ENCODE measurements at regions not wholly inside any gene's neighbourhood (a gene's known extent, or its start where the extent isn't known, plus 50 kb on each side); places are given as distances from the start of the nearest gene placed in this dataset.
"Not testable (repeated sequence)": the region's sequence is repeated elsewhere in the genome, so short reads cannot be mapped to it uniquely, and the experiment has no call there.

GRCh38 chr4:137949746-137950145 lies 292.4 kb downstream of the SLC7A11 start:
- DNase-seq = peak; percentile 48

DNA sequence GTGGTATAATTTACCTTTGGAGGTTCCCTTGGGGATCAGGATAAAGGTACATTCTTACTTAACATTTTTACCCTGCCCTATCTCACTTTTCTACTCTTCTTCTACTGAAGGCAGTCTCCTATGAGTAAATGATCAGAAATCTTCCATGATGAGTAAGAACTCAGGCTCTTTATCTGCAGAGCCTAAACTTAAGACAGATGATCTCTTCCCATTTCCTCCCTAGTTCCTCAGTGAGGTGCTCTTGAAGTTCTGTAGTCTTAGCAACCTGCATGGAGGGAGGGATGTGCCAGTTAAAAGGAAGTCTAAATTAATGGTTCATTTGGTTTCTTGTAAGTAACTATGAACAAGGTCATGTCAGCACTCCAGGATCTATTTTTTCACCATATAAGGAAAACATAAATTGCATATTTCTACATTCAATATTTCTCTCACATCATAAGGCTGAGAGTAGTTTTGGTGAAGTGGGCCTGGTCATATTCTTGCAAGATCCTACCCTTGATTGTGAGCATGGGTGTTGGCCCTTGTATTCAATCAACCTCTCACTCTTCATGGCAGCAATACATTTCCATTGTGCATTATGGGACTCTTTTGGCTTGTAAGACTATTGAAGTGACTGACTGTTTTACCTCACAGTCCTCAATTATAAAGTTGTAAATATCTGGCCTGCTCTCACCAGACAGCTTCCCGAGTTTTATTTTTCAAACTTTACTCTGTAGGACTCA lies 295.5 kb downstream of the SLC7A11 start:
- peak; percentile 23 for DNase-seq

- not testable (repeated sequence) for DNase-seq
Measured at GRCh38 chr4:137942815-137943214, 299.3 kb downstream of the SLC7A11 start.

DNA sequence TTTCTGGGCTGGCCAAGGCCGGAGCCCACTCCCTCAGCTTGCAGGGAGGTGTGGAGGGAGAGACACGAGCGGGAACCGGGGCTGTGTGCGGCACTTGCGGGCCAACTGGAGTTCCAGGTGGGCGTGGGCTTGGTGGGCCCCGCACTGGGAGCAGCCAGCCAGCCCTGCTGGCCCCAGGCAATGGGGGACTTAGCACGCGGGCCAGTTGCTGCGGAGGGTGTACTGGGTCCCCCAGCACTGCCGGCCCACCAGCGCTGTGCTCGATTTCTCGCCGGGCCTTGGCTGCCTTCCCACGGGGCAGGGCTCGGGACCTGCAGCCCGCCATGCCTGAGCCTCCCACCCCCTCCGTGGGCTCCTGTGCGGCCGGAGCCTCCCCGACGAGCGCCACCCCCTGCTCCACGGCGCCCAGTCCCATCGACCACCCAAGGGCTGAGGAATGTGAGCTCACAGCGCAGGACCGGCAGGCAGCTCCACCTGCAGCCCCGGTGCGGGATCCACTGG lies 300.1 kb downstream of the SLC7A11 start:
- DNase-seq = not testable (repeated sequence)

DNA sequence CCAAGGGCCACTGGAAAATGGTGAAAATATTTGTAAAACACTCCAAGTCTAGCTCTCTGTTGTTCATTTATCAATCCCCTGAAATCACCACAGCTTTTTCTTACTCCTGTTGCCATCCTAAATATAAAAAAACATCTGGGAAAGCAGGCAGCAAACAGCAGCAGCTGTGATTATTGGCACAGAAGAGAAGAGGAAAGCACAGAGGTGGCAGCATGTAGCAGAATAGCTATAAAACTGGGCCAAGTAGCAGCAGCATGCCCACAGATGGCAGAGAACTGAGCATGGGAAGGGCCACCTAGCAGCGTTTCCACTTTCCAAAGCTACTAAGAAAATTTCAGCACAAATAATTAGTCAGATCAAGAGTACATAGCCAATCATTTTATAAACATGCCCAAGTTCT lies 307.2 kb downstream of the SLC7A11 start:
- no peak for DNase-seq

DNA sequence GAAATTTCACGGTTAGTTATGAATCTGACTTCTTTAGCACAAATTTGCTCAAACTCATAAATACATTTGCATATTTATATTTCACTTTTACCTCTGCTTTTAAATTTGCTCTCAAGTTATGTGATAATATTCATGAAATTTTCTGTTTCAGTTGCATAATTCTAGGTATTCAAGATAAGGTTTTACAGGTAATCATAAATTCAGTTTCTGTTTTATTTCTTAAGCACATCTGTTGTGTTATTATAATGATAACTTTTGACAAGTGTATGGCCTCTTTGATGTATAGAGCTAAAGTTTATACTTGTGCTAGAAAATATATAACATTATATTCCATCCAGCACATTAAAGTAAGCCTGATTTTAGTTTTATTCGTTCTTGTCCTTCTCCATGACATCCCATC lies 308.1 kb downstream of the SLC7A11 start:
- DNase-seq = no peak

- no peak for DNase-seq
Measured at GRCh38 chr4:137927972-137928371, 314.2 kb downstream of the SLC7A11 start.

- DNase-seq = no peak
Measured at GRCh38 chr4:137923494-137923893, 318.7 kb downstream of the SLC7A11 start.

DNA sequence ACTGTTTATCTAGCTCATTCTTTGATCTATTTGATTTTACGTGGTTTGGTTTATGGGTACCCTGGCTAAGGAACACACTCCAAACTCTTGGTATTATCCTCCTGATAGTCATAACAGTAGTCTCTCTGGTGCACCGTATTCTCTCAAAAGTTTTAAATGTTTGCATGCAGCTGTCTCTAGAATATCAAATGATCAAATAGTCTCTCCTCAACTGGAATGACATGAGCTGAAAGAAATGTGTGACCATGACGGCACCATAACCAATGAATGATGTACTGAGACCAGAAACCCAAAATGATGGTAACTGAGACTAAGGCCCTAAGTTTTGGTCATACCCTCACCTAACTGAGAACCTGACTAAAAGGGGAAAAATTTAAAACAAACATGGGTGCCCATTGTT lies 319.4 kb downstream of the SLC7A11 start:
- no peak for DNase-seq

- DNase-seq = peak; percentile 19
Measured at GRCh38 chr4:137909529-137910309, 332.4 kb downstream of the SLC7A11 start.

GRCh38 chr4:137905930-137906329 lies 336.2 kb downstream of the SLC7A11 start:
- peak; percentile 13 for DNase-seq

GRCh38 chr4:137901114-137901513 lies 341.0 kb downstream of the SLC7A11 start:
- DNase-seq = no peak

- no peak for DNase-seq
Measured at GRCh38 chr4:137896221-137896737, 345.9 kb downstream of the SLC7A11 start.

DNA sequence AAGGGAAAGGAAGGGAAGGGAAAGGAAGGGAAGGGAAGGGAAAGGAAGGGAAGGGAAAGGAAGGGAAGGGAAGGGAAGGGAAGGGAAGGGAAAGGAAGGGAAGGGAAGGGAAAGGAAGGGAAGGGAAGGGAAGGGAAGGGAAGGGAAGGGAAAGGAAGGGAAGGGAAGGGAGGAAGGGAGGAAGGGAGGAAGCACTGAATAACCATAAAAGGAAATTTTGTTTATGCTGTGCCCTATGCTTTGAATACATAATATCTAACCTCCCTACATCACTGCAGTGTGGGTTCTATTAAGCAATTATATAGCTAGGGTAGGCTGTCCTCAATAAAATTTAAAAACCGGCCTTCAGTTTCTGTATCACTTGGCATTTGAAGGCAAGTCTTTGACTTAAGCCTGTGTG lies 346.6 kb downstream of the SLC7A11 start:
- DNase-seq = not testable (repeated sequence)

GRCh38 chr4:137892134-137892533 lies 350.0 kb downstream of the SLC7A11 start:
- DNase-seq = peak; percentile 66

DNA sequence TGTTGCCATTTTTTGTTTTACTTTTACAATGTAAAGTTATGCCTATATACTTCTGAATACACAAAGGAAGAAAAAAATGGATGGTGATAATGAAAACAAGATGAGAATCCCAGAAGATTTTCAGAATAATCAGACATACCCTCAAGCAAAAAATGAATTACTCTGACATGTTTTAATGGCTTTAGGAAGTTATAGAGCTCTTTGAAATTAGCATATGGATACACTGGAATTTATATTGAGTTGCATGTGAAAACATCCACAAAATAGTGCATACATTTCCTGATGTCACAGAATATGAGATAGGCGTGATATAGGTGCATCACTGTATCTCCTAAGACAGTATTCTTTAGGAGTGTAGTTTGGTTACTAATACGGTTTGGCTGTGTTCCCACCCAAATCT lies 351.3 kb downstream of the SLC7A11 start:
- DNase-seq = no peak

- DNase-seq = no peak
Measured at GRCh38 chr4:137881641-137882040, 349.3 kb upstream of the PCDH18 start.

DNA sequence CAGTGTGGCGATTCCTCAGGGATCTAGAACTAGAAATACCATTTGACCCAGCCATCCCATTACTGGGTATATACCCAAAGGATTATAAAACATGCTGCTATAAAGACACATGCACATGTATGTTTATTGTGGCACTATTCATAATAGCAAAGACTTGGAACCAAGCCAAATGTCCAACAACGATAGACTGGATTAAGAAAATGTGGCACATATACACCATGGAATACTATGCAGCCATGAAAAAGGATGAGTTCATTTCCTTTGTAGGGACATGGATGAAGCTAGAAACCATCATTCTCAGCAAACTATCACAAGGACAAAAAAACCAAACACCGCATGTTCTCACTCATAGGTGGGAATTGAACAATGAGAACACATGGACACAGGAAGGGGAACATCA lies 335.8 kb upstream of the PCDH18 start:
- not testable (repeated sequence) for DNase-seq

DNA sequence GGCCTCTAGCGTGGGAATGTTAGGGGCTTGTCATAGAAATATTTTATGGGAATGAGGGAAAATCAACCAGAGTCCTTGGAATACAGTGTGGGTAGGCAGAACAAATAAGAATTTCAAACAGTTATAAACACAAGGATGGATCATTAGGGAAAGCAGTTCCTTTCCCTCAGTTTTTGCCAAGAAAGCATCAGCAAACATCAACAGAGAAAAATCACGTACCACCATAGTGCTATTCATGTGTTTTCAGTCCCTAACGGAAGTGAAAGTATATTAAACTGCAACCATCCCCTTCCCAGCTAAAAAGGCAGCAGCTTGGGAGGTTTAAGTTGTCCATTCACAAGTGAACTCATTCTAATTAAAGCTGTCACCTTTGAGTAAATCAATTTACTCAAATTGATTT lies 334.4 kb upstream of the PCDH18 start:
- no peak for DNase-seq

- peak; percentile 15 for DNase-seq
Measured at GRCh38 chr4:137861682-137862081, 329.4 kb upstream of the PCDH18 start.

DNA sequence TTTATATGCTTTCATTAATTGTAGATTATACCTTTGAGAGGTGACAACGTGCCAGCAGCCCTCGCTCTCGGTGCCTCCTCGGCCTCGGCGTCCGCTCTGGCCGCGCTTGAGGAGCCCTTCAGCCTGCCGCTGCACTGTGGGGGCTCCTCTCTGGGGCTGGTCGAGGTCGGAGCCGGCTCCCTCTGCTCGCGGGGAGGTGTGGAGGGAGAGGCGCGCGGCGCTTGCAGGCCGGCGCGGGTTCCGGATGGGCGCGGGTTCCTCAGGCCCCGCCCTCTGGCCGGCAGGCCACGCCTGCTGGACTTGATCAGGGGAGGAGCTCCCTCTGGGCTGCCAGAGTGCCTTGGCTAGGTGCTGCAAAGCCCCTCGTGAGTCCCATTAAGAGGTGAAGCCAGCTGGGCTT lies 321.1 kb upstream of the PCDH18 start:
- no peak for DNase-seq

DNA sequence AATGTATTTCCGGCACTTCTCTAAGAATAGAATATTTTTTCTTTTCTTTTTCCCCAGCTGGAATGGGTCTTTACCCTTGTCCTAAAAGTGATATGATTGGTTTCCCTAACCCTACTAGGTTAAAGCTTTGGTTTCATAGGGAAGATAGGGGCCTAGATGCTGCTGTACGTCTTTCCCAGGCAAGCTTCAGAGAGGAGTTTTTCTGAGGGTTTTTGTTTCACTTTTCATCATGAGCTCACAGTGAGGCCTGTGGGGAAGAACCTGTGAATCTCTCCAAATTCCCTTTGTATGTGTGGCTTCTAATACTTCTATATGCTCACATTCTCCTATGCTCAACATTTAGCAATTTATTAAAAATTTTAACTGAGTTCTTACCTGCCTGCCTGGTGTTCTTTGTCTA lies 320.0 kb upstream of the PCDH18 start:
- DNase-seq = no peak

DNA sequence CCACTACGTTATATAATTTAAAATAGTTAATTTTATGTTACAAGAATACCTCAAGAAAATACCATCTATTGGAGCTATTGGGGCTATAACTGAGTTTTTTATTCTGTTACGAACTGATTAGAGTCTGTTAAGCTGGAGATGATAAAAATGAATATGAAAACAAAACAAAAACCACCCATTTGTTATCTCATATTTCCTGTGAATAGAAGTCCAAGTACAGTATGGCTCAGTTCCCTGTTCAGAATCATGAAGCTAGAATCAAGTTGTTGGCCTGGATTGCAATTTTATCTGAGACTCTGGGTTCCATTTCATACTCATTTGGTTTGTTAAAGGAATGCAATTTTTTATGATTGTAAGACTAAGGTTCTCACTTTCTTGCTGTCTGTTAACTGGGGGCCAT lies 319.1 kb upstream of the PCDH18 start:
- DNase-seq = no peak

DNA sequence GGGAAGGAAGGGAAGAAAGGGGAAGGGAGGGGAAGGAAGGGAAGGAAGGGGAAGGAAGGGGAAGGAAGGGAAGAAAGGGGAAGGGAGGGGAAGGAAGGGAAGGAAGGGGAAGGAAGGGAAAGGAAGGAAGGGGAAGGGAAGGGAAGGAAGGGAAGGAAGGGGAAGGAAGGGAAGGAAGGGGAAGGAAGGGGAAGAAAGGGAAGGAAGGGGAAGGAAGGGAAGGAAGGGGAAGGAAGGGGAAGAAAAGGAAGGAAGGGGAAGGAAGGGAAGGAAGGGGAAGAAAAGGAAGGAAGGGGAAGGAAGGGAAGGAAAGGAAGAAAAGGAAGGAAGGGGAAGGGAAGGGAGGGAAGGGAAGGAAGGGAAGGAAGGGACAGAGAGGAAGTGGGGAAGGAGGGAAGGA lies 295.7 kb upstream of the PCDH18 start:
- DNase-seq = not testable (repeated sequence)

Data from EL (cell line).